Lower leg skin (tissue), 3 donors: ENCODE measurements at regions not wholly inside any gene's neighbourhood (a gene's known extent, or its start where the extent isn't known, plus 50 kb on each side); places are given as distances from the start of the nearest gene placed in this dataset.

ENCODE experiments used
- CTCF ChIP-seq, 3 donors: fragments of 450-650 bp; IDR thresholded peaks; one replicate each; pipeline ENCODE4 v1.5.1; 2016; ENCODE audit warnings: antibody characterized with exemption in 3 of 3, mild to moderate bottlenecking in 3 of 3, moderate library complexity in 2 of 3
- POLR2A ChIP-seq, 2 donors: fragments of 450-650 bp; IDR thresholded peaks; one replicate each; pipeline ENCODE4 v1.6.1; 2016 to 2017; ENCODE audit warnings: antibody characterized with exemption in 2 of 2, mild to moderate bottlenecking in 1 of 2, moderate library complexity in 1 of 2

GRCh38 chr7:131688738-131689661, 132.6 kb upstream of the PODXL start:
- TF ChIP-seq CTCF (IDR thresholded peaks at IDR 0.05): peak in 1 of 3 donors; percentile 32
- no peak for TF ChIP-seq POLR2A (IDR thresholded peaks at IDR 0.05)
